ENCODE measurements at regions not wholly inside any gene's neighbourhood (a gene's known extent, or its start where the extent isn't known, plus 50 kb on each side); places are given as distances from the start of the nearest gene placed in this dataset.

- Histone ChIP-seq H3K4me2 (ENCODE audit: insufficient read depth, low read length) (no peak overlapping the region), H2AFZ (ENCODE audit: low read depth, low read length) (no peak overlapping the region), H3K36me3 (ENCODE audit: insufficient read depth, low read length) (no peaks in the 10 kb centered on the region), H3K79me2 (ENCODE audit: insufficient read depth, low read length) (no peaks in the 10 kb centered on the region), H3K4me1 (ENCODE audit: insufficient read depth, low read length) (no peaks in the 10 kb centered on the region), H3K27ac (ENCODE audit: low read length) (no peak overlapping the region), H3K9me3 (ENCODE audit: insufficient read depth, low read length, severe bottlenecking) (no peaks in the 10 kb centered on the region), H3K4me3 (ENCODE audit: low read depth in 1 of 2, low read length in 2 of 2) (no peak overlapping the region), H3K27me3 (ENCODE audit: insufficient read depth, low read length, poor library complexity) (no peaks in the 10 kb centered on the region), H3K9ac (ENCODE audit: low read depth, low read length) (no peak overlapping the region), H4K20me1 (ENCODE audit: insufficient read depth, low read length) (no peaks in the 10 kb centered on the region)
- ATAC-seq (ENCODE audit: insufficient read depth, low read depth) (no peak), DNase-seq (no peak)
- TF ChIP-seq EZH2 (IDR thresholded peaks at IDR 0.05; ENCODE audit: borderline replicate concordance, low read depth, low read length, severe bottlenecking) = no peak
- TF ChIP-seq, protein P1, sequence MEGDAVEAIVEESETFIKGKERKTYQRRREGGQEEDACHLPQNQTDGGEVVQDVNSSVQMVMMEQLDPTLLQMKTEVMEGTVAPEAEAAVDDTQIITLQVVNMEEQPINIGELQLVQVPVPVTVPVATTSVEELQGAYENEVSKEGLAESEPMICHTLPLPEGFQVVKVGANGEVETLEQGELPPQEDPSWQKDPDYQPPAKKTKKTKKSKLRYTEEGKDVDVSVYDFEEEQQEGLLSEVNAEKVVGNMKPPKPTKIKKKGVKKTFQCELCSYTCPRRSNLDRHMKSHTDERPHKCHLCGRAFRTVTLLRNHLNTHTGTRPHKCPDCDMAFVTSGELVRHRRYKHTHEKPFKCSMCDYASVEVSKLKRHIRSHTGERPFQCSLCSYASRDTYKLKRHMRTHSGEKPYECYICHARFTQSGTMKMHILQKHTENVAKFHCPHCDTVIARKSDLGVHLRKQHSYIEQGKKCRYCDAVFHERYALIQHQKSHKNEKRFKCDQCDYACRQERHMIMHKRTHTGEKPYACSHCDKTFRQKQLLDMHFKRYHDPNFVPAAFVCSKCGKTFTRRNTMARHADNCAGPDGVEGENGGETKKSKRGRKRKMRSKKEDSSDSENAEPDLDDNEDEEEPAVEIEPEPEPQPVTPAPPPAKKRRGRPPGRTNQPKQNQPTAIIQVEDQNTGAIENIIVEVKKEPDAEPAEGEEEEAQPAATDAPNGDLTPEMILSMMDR (IDR thresholded peaks at IDR 0.05; ENCODE audit: borderline replicate concordance, extremely low read depth, low read length, poor library complexity, severe bottlenecking) = no peak
Observed at GRCh38 chr5:27516437-27516836, 478.1 kb upstream of the CDH9 start.

- Histone ChIP-seq H3K27me3 (ENCODE audit: insufficient read depth, low read length, poor library complexity) (no peaks in the 10 kb centered on the region), H3K27ac (ENCODE audit: low read length) (no peak overlapping the region), H3K4me1 (ENCODE audit: insufficient read depth, low read length) (no peaks in the 10 kb centered on the region), H4K20me1 (ENCODE audit: insufficient read depth, low read length) (no peaks in the 10 kb centered on the region), H3K9ac (ENCODE audit: low read depth, low read length) (no peak overlapping the region), H3K36me3 (ENCODE audit: insufficient read depth, low read length) (no peaks in the 10 kb centered on the region), H3K4me3 (ENCODE audit: low read depth in 1 of 2, low read length in 2 of 2) (no peak overlapping the region), H3K79me2 (ENCODE audit: insufficient read depth, low read length) (no peaks in the 10 kb centered on the region), H3K9me3 (ENCODE audit: insufficient read depth, low read length, severe bottlenecking) (no peaks in the 10 kb centered on the region), H2AFZ (ENCODE audit: low read depth, low read length) (no peak overlapping the region), H3K4me2 (ENCODE audit: insufficient read depth, low read length) (no peak overlapping the region)
- TF ChIP-seq EZH2 (IDR thresholded peaks at IDR 0.05; ENCODE audit: borderline replicate concordance, low read depth, low read length, severe bottlenecking) = no peak
- TF ChIP-seq, protein P1 (IDR thresholded peaks at IDR 0.05; ENCODE audit: borderline replicate concordance, extremely low read depth, low read length, poor library complexity, severe bottlenecking) = no peak
- ATAC-seq (ENCODE audit: insufficient read depth, low read depth) (no peak), DNase-seq (no peak)
Observed at GRCh38 chr5:27511061-27511460, 472.7 kb upstream of the CDH9 start.

GRCh38 chr5:27503813-27504212, 465.4 kb upstream of the CDH9 start:
- no peak for TF ChIP-seq EZH2 (IDR thresholded peaks at IDR 0.05; ENCODE audit: borderline replicate concordance, low read depth, low read length, severe bottlenecking)
- TF ChIP-seq, protein P1 (IDR thresholded peaks at IDR 0.05; ENCODE audit: borderline replicate concordance, extremely low read depth, low read length, poor library complexity, severe bottlenecking) = no peak
- ATAC-seq (ENCODE audit: insufficient read depth, low read depth) (no peak), DNase-seq (no peak)
- H3K9ac ChIP-seq (ENCODE audit: low read depth, low read length) = no peak overlapping the region
- H3K79me2 ChIP-seq (ENCODE audit: insufficient read depth, low read length) = no peaks in the 10 kb centered on the region
- H3K27me3 ChIP-seq (ENCODE audit: insufficient read depth, low read length, poor library complexity) = no peaks in the 10 kb centered on the region
- no peaks in the 10 kb centered on the region for H3K36me3 ChIP-seq (ENCODE audit: insufficient read depth, low read length)
- no peaks in the 10 kb centered on the region for H3K9me3 ChIP-seq (ENCODE audit: insufficient read depth, low read length, severe bottlenecking)
- no peak overlapping the region for H3K4me2 ChIP-seq (ENCODE audit: insufficient read depth, low read length)
- no peaks in the 10 kb centered on the region for H4K20me1 ChIP-seq (ENCODE audit: insufficient read depth, low read length)
- no peaks in the 10 kb centered on the region for H3K4me1 ChIP-seq (ENCODE audit: insufficient read depth, low read length)
- H3K4me3 ChIP-seq (ENCODE audit: low read depth in 1 of 2, low read length in 2 of 2) = no peak overlapping the region
- no peak overlapping the region for H2AFZ ChIP-seq (ENCODE audit: low read depth, low read length)
- H3K27ac ChIP-seq (ENCODE audit: low read length) = no peak overlapping the region

GRCh38 chr5:27502236-27502635, 463.9 kb upstream of the CDH9 start:
- DNase-seq = no peak

More at GRCh38 chr5:27502236-27502635, 463.9 kb upstream of the CDH9 start:
- H3K9me3 ChIP-seq (ENCODE audit: insufficient read depth, low read length, severe bottlenecking) = no peaks in the 10 kb centered on the region
- H2AFZ ChIP-seq (ENCODE audit: low read depth, low read length) = no peak overlapping the region
- no peak overlapping the region for H3K4me3 ChIP-seq (ENCODE audit: low read depth in 1 of 2, low read length in 2 of 2)
- no peak overlapping the region for H3K4me2 ChIP-seq (ENCODE audit: insufficient read depth, low read length)
- no peaks in the 10 kb centered on the region for H3K36me3 ChIP-seq (ENCODE audit: insufficient read depth, low read length)
- H3K4me1 ChIP-seq (ENCODE audit: insufficient read depth, low read length) = no peaks in the 10 kb centered on the region
- no peak for TF ChIP-seq EZH2 (IDR thresholded peaks at IDR 0.05; ENCODE audit: borderline replicate concordance, low read depth, low read length, severe bottlenecking)
- TF ChIP-seq, protein P1 (IDR thresholded peaks at IDR 0.05; ENCODE audit: borderline replicate concordance, extremely low read depth, low read length, poor library complexity, severe bottlenecking) = no peak
- no peak overlapping the region for H3K9ac ChIP-seq (ENCODE audit: low read depth, low read length)
- no peaks in the 10 kb centered on the region for H3K27me3 ChIP-seq (ENCODE audit: insufficient read depth, low read length, poor library complexity)
- no peak overlapping the region for H3K27ac ChIP-seq (ENCODE audit: low read length)
- no peak for ATAC-seq (ENCODE audit: insufficient read depth, low read depth)
- no peaks in the 10 kb centered on the region for H4K20me1 ChIP-seq (ENCODE audit: insufficient read depth, low read length)
- H3K79me2 ChIP-seq (ENCODE audit: insufficient read depth, low read length) = no peaks in the 10 kb centered on the region

All from DND-41 (cell line).